IPS-18c (cell line): ENCODE measurements at regions not wholly inside any gene's neighbourhood (a gene's known extent, or its start where the extent isn't known, plus 50 kb on each side); places are given as distances from the start of the nearest gene placed in this dataset.

Experiments
- H3K4me3 ChIP-seq: 2 replicates; pipeline ENCODE4 v1.7.0; 2013; ENCODE audit warnings: low read depth, mild to moderate bottlenecking, low read length, moderate library complexity; ENCODE audit not compliant: insufficient read depth
- H3K9me3 ChIP-seq: one replicate; pipeline ENCODE4 v1.6.1; 2013; ENCODE audit warnings: mild to moderate bottlenecking, low read length, moderate library complexity; ENCODE audit not compliant: control insufficient read depth, insufficient read depth

- Histone ChIP-seq H3K4me3 (no peak overlapping the region), H3K9me3 (no peaks in the 10 kb centered on the region)
Measured at GRCh38 chr22:49437956-49438355, 389.7 kb downstream of the BRD1 start.

DNA sequence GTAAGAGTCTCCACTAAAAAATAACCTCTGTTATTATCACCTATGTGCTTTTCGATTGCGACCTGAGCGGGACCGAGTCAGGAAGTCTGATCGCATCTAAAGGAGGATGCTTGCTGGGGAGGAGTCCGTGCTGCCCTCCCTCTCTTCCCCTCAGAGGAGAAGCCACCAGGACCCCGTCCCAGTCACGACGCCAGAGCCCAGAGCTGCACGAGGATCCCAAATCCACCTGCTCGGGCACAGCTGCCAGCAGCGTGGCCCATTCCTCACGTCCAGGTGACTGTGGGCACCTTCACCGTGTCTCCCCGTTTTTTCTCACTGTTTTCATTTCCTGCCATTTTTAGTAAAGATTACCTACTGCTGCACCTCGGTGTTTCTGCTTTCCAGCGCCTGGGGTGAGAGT is 390.3 kb downstream of the BRD1 start:
- no peak overlapping the region for H3K4me3 ChIP-seq
- H3K9me3 ChIP-seq, result no peaks in the 10 kb centered on the region

DNA sequence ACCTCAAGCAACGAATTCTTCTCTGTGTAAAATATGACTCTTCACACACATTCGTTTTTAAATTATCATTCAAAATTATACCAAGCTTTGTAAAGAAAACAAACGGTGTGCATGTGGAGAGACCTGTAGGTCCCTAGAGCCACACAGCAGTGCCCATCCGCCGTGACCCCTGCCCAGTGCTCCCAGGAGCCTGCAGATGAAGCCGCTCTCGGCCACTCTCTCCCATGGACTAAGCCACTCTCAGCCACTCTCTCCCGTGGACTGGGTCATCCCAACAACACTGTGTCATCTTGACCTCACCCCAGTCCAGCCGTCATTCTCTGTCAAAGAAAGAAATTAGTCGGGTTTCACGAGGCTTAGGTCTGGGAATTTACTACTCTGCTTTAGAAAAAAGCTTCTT is 391.6 kb downstream of the BRD1 start:
- H3K9me3 ChIP-seq, result no peaks in the 10 kb centered on the region
- H3K4me3 ChIP-seq, result no peak overlapping the region

GRCh38 chr22:49435596-49435995 is 392.1 kb downstream of the BRD1 start:
- Histone ChIP-seq H3K4me3 (no peak overlapping the region), H3K9me3 (no peaks in the 10 kb centered on the region)

- no peak overlapping the region for H3K4me3 ChIP-seq
- no peaks in the 10 kb centered on the region for H3K9me3 ChIP-seq
Measured at GRCh38 chr22:49433717-49434611, 393.7 kb downstream of the BRD1 start.

GRCh38 chr22:49432897-49433443 is 394.7 kb downstream of the BRD1 start:
- no peak overlapping the region for H3K4me3 ChIP-seq
- H3K9me3 ChIP-seq, result no peaks in the 10 kb centered on the region

- no peak overlapping the region for H3K4me3 ChIP-seq
- H3K9me3 ChIP-seq, result no peaks in the 10 kb centered on the region
Measured at GRCh38 chr22:49432211-49432896, 395.3 kb downstream of the BRD1 start.

DNA sequence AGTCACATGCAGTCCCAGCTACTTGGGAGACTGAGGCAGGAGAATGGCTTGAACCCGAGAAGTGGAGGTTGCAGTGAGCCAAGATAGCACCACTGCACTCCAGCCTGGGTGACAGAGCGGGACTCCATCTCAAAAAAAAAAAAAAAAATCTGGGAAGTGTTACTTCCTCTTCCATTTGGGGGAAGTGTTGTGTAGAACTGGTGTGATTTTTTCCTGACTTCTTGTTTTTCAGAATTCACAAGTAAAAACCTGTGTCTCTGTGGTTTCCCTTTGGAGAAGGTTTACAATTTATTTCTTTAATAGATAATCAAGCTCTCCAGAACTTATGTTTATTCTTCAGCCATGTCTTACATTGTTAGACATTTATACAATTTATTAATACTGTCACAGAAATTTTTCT is 396.1 kb downstream of the BRD1 start:
- Histone ChIP-seq H3K4me3 (no peak overlapping the region), H3K9me3 (no peaks in the 10 kb centered on the region)

DNA sequence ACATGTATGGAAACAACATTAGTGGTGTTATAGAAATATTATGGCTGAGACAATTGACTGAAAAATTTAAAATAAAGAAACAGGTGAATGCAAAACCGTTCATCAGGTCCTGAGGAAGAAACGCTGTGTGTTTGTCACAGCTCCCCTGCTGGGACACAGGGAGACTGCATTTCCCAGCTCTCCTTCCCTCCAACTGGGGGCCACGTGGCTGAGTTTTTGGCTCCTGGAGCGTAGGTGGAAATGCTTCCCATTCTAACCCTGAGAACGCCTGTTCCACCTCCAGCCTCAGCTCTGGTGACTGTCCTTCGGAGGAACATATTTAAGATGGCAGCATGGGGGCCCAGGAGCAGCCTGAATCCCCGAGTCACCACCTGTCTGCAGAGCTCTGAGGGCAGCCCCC is 398.6 kb downstream of the BRD1 start:
- peaks cover 2% of the 10 kb centered on the region for H3K9me3 ChIP-seq
- H3K4me3 ChIP-seq, result no peak overlapping the region

- peaks cover 2% of the 10 kb centered on the region for H3K9me3 ChIP-seq
- H3K4me3 ChIP-seq, result no peak overlapping the region
Measured at GRCh38 chr22:49427941-49428340, 399.7 kb downstream of the BRD1 start.

DNA sequence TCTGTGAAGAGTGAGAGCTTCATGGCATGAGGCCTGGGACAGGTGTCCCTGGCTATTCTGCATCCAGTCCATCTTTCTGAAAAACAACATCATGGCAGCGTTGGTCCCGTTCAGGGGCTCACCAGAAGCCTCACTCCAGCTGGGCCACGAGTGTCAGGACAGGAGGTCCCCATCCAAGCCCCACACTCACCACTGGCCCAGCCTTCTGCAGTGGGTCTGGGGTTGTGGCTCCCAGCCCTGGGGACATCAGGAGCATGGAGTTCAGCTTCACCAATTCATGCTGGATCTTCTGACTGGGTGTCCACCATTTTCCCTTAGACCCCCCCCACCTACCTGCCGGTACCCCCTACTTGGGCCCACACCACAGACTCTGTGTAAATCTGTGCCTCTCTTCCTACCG is 400.3 kb downstream of the BRD1 start:
- Histone ChIP-seq H3K9me3 (peaks cover 2% of the 10 kb centered on the region), H3K4me3 (no peak overlapping the region)

DNA sequence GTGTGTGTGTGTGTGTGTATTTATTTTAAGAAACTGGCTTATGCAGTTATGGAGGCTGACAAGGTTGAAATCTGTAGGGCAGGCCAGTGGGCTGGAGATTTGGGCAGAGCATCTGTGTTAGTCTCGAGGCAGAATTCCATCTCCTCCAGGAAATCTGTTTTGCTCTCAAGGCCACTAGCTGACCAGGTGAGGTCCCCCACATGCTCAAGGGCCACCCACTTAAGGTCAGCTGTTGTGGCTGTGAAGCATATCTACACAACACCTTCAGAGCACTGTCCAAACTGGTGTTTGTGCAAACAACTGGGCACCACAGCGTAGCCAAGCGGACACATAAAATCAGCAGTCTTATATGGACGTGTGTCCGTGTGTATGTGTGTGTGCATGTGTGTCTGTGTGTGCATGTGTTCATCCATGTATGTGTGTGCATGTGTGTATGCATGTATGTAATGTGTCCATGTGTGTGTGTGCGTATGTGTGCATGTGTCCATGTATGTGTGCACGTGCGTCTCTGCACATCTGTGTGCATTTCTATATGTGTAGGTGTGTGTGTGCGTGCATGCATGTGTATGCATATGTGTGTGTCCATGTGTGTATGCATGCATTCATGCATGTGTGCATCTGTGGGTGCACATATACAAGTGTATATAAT is 400.9 kb downstream of the BRD1 start:
- Histone ChIP-seq H3K9me3 (peaks cover 2% of the 10 kb centered on the region), H3K4me3 (no peak overlapping the region)

- Histone ChIP-seq H3K4me3 (no peak overlapping the region), H3K9me3 (peaks cover 2% of the 10 kb centered on the region)
Measured at GRCh38 chr22:49426098-49426497, 401.6 kb downstream of the BRD1 start.

DNA sequence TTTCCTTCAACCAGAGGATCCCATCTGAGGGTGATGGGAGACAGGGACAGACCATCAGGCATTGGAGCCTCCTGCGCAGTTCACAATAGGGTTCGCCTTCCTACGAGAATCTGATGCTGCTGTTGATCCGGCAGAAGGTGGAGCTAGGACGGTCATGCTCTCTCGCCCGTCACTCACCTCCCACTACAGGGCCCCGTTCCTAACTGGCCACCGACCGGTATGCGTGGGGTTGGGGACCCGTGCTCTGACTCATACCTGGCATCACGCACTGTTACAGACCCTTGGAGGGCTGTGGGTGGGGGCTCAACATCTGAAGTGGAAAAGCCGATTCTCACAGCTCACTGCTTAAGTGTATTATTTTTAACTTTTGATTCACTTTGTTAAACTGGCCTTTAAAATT is 402.3 kb downstream of the BRD1 start:
- H3K9me3 ChIP-seq, result peaks cover 2% of the 10 kb centered on the region

GRCh38 chr22:49424893-49425270 is 402.8 kb downstream of the BRD1 start:
- H3K4me3 ChIP-seq, result no peak overlapping the region
- H3K9me3 ChIP-seq, result peaks cover 2% of the 10 kb centered on the region

More for the DNA sequence above, 402.3 kb downstream of the BRD1 start:
- no peak overlapping the region for H3K4me3 ChIP-seq

- H3K9me3 ChIP-seq, result peaks cover 2% of the 10 kb centered on the region
- H3K4me3 ChIP-seq, result no peak overlapping the region
Measured at GRCh38 chr22:49423125-49423650, 404.5 kb downstream of the BRD1 start.

DNA sequence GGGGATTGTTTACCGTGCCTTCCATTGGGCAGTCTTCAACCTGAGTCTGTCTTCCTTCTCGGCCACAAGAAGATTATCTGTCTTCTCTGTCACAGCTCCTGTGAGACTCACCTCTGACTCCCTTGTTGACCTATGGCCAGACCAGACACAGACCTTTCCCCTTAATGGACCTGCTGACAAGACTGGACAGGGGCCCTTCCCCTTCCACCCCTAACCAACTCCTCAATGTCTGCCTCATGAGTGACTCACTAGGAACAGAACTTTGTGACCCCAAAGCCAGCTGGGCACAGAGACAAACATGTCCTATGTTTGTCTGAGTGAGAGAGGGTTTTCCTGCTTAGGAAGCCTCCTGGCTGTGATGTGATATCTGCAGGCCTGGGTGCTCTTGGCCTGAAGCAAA is 405.0 kb downstream of the BRD1 start:
- H3K4me3 ChIP-seq, result no peak overlapping the region
- H3K9me3 ChIP-seq, result peaks cover 2% of the 10 kb centered on the region
